Tibial artery (tissue), 4 donors: ENCODE measurements at regions not wholly inside any gene's neighbourhood (a gene's known extent, or its start where the extent isn't known, plus 50 kb on each side); places are given as distances from the start of the nearest gene placed in this dataset.
"Not testable (repeated sequence)": the region's sequence is repeated elsewhere in the genome, so short reads cannot be mapped to it uniquely, and the experiment has no call there.

Source experiments
- DNase-seq, 2 donors: peaks; one replicate each; pipeline ENCODE4 v3.0.0-alpha.2; 2019
- H3K27ac ChIP-seq, 2 donors: fragments of 200-600 bp; sonication (generic) in 1 of 2; 1 replicate in 1 of 2; 2 replicates in 1 of 2; pipeline ENCODE4 v1.5.1; 2018 to 2019; ENCODE audit warnings: mild to moderate bottlenecking in 1 of 2
- H3K27me3 ChIP-seq, 2 donors: fragments of 200-600 bp; sonication (generic) in 1 of 2; one replicate each; pipeline versions ENCODE4 v1.5.1 to v1.6.0; 2016 to 2019
- H3K36me3 ChIP-seq, 3 donors: fragments of 200-600 bp; sonication (generic) in 2 of 3; one replicate each; pipeline ENCODE4 v1.5.1; 2016 to 2019; ENCODE audit warnings: mild to moderate bottlenecking in 2 of 3
- H3K4me1 ChIP-seq, 4 donors: fragments of 200-600 bp; sonication (generic) in 2 of 4; 1 replicate in 3 of 4; 2 replicates in 1 of 4; pipeline ENCODE4 v1.5.1; 2016 to 2019
- H3K4me3 ChIP-seq, 2 donors: fragments of 200-600 bp; sonication (generic) in 1 of 2; 1 replicate in 1 of 2; 2 replicates in 1 of 2; pipeline ENCODE4 v1.5.1; 2018 to 2019; ENCODE audit warnings: mild to moderate bottlenecking in 2 of 2
- H3K9me3 ChIP-seq, 3 donors: fragments of 200-600 bp; sonication (generic) in 1 of 3; one replicate each; pipeline ENCODE4 v1.5.1; 2016 to 2019
- CTCF ChIP-seq, 2 experiments: fragments of 200-600 bp in 1 of 2; fragments of 450-650 bp in 1 of 2; IDR thresholded peaks; one replicate each; pipeline ENCODE4 v1.5.1; 2017 to 2019; ENCODE audit warnings: antibody characterized with exemption in 2 of 2, mild to moderate bottlenecking in 1 of 2, moderate library complexity in 1 of 2
- intact Hi-C: fragments of 100-400 bp; cut with DNase I; formaldehyde crosslinking; loops from one replicate; pipeline ENCODE4 v1.15.0; 2023; ENCODE audit warnings: low total_unique reads

GRCh38 chr17:51467336-51467735, 207.0 kb downstream of the UTP18 start:
- Histone ChIP-seq H3K9me3 (no peaks in the 10 kb centered on the region), H3K27ac (no peak overlapping the region), H3K4me1 (no peaks in the 10 kb centered on the region), H3K36me3 (no peaks in the 10 kb centered on the region), H3K27me3 (no peaks in the 10 kb centered on the region), H3K4me3 (no peak overlapping the region)
- TF ChIP-seq CTCF (IDR thresholded peaks at IDR 0.05): no peak
- intact Hi-C loops: loop anchor here (10.0 kb wide), 1 partner anchor 57 kb away; no protein-coding TSS in a partner anchor
- DNase-seq: no peak

GRCh38 chr17:51472670-51473205, 212.4 kb downstream of the UTP18 start:
- TF ChIP-seq CTCF (IDR thresholded peaks at IDR 0.05): no peak
- Histone ChIP-seq H3K27ac (no peak overlapping the region), H3K4me3 (no peak overlapping the region), H3K9me3 (no peaks in the 10 kb centered on the region), H3K4me1 (no peaks in the 10 kb centered on the region), H3K27me3 (no peaks in the 10 kb centered on the region), H3K36me3 (no peaks in the 10 kb centered on the region)
- DNase-seq: no peak
- intact Hi-C loops: no loop called here

GRCh38 chr17:51474764-51475163, 214.4 kb downstream of the UTP18 start:
- Histone ChIP-seq H3K9me3 (no peaks in the 10 kb centered on the region), H3K4me1 (no peaks in the 10 kb centered on the region), H3K27me3 (no peaks in the 10 kb centered on the region), H3K36me3 (no peaks in the 10 kb centered on the region), H3K27ac (no peak overlapping the region), H3K4me3 (no peak overlapping the region)
- no peak for TF ChIP-seq CTCF (IDR thresholded peaks at IDR 0.05)
- no peak for DNase-seq
- intact Hi-C loops: no loop called here

- no peak for DNase-seq
- no peak for TF ChIP-seq CTCF (IDR thresholded peaks at IDR 0.05)
- H3K9me3 ChIP-seq: no peaks in the 10 kb centered on the region
- no peaks in the 10 kb centered on the region for H3K36me3 ChIP-seq
- no peak overlapping the region for H3K4me3 ChIP-seq
- H3K27me3 ChIP-seq: no peaks in the 10 kb centered on the region
- intact Hi-C loops: no loop called here
- H3K4me1 ChIP-seq: no peaks in the 10 kb centered on the region
- no peak overlapping the region for H3K27ac ChIP-seq
These were observed 215.4 kb downstream of the UTP18 start for GRCh38 chr17:51475730-51476129.

GRCh38 chr17:51479303-51479702, 219.0 kb downstream of the UTP18 start:
- no peaks in the 10 kb centered on the region for H3K4me1 ChIP-seq
- H3K9me3 ChIP-seq: peaks cover 0 to 9% (median 7%) of the 10 kb centered on the region in 3 donors
- DNase-seq: no peak
- intact Hi-C loops: no loop called here
- H3K36me3 ChIP-seq: no peaks in the 10 kb centered on the region
- H3K27me3 ChIP-seq: no peaks in the 10 kb centered on the region
- no peak overlapping the region for H3K27ac ChIP-seq
- no peak for TF ChIP-seq CTCF (IDR thresholded peaks at IDR 0.05)
- no peak overlapping the region for H3K4me3 ChIP-seq

GRCh38 chr17:51481370-51481769, 221.0 kb downstream of the UTP18 start:
- Histone ChIP-seq H3K4me3 (no peak overlapping the region), H3K27me3 (no peaks in the 10 kb centered on the region), H3K9me3 (peaks cover 0 to 9% (median 7%) of the 10 kb centered on the region in 3 donors), H3K27ac (no peak overlapping the region), H3K4me1 (no peaks in the 10 kb centered on the region), H3K36me3 (no peaks in the 10 kb centered on the region)
- intact Hi-C loops: no loop called here
- no peak for TF ChIP-seq CTCF (IDR thresholded peaks at IDR 0.05)
- DNase-seq: no peak

- H3K27ac ChIP-seq, intact Hi-C loops, H3K27me3 ChIP-seq: not testable (repeated sequence)
These were observed 221.9 kb downstream of the UTP18 start for GRCh38 chr17:51482248-51482647.

More at GRCh38 chr17:51482248-51482647, 221.9 kb downstream of the UTP18 start:
- not testable (repeated sequence) for H3K4me1 ChIP-seq, H3K36me3 ChIP-seq, DNase-seq, H3K9me3 ChIP-seq, H3K4me3 ChIP-seq
